HG03342 (cell line): ENCODE measurements at regions not wholly inside any gene's neighbourhood (a gene's known extent, or its start where the extent isn't known, plus 50 kb on each side); places are given as distances from the start of the nearest gene placed in this dataset.
"Not testable (repeated sequence)": the region's sequence is repeated elsewhere in the genome, so short reads cannot be mapped to it uniquely, and the experiment has no call there.

Experiments
- ATAC-seq: cut with Tn5 transposase; IDR thresholded peaks from one replicate; pipeline ENCODE4 v1.9.1; 2021; ENCODE audit warnings: mild to moderate bottlenecking, moderate library complexity; ENCODE audit not compliant: unreplicated experiment

DNA sequence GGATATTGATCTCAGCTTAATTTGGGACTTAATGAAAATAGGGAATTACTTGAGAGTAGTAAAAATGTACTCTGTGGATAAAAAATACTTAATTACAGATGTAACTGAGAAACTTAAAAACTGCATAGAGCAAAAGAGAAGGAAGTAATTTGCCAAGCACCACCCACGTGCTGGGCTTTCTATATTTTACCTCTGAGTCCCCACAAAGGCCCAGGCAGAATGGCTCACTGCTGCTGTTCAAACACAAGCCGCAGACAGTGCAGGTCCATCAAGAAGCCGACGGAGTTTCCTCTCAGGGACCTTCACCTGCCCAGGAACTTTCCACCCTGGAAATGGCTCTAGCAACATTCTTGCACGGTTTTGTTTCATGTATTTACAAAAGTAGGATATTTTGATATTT lies 77.2 kb upstream of the TRPM1 start:
- no peak for ATAC-seq

DNA sequence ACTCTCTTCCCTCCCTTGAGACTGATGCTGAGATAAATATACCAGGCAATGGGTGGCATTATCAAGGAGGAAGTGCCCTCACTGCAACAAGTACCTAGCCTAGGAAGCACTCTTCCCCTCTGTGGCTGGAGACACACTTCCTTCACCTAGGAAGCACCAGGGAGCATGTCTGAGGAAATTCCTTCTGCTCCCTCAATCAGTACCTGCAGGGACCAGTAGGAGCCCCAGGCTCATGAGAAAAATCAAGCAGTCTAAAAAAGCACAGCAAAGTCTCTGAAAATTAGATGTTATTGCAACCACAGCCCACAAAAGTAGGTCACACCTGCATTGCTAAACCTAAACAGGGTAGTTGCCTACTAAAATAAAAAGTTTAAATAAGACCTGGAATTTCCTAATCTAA lies 78.2 kb upstream of the TRPM1 start:
- no peak for ATAC-seq

DNA sequence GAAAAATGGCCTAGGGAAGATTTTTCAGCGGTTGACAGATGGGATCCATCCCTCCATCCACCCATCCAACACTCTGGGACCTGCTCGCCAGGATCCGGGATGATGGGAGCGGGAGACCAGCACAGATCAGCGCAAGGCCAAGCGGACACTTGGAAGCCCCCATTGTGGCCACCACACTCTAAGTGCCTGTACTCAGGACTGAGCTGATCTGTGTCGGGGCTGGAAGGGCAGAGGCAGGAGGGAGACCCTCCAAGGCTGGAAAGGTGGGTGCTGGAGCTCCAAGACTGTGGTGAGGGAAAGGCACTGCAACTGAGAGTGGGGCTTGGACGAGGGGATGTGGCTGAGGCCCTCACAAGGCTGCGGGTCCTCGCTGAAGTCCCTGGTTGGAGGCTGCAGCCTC lies 91.8 kb upstream of the TRPM1 start:
- no peak for ATAC-seq

DNA sequence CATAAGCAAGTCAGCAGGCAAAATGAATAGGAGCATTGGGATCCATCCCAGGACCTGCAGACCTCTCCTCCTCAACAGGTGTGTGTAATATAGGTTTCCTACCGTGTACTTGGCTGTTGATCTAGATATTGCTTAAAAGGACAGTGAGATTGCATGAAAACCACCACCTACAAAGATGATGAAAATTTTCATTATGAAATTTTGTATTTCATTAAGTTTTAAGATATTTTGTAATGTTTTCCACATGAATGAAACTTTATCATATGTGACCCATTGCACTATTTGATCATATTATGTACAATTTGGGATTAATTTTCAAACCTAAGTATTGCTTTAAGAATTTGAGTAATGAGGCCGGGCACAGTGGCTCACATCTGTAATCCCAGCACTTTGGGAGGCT lies 94.3 kb upstream of the TRPM1 start:
- no peak for ATAC-seq

DNA sequence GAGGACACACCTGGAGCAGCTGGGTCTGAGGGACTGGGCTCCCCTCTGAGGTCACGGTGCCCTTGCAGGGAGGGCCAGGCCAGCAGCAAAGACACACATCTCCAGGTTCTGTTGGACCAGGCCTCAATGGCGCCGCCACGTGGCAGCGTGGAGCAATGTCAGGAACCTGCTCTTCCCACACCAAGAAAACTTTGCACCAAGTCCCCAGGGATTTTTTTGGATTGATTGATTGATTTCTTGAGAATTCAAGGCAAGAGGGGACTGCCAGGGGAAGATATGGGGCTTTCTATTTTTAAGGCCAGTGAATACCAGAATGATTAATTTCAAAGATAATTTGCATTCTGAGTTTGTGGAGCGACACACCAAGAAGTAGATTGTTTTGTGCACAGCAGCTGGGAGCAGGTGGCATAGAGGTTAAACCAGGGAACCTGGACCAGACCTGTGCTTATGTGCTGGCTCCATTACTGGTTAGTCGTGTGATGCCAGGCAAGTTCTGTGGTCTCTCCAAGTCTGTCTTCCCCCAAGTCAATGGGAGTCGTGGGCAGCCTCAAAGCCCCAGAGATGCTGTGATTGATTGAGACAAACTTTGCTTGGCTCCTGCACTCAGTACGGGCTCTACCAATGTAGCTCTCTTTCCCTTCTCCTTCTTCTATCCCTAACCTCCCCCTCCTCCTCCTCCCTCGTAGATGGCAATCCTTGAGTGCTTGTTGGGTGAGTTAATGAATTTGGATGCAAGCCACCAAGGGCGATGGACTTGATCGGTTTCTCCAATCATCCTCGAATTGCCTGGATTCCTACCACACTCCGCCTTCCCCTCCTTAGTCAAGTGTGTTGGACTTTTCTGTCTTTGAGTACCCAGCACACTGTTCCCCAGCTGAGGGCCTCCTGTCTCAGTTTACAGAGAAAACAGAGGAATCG lies 96.2 kb upstream of the TRPM1 start:
- no peak for ATAC-seq

DNA sequence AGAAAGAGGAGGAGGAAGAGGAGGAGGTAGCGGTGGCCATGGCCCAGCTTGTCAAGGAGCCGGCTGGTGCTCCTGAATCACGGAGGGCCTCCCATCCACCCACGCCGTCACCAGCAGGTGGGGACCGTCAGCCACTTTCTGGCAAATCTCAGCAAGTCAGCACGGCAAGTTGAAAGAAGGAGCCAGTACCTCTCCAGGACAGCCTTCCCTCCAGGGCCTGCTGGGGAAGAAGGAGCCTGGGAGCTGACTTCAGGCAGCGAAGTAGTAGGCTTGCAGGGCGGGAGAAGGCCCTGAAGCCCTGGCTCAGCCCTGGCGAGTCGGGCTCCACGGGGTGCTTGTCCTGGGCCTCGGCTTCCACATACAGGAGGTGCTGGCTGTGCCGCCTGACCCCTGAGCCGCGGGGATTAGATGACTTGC lies 99.2 kb upstream of the TRPM1 start:
- ATAC-seq = no peak

DNA sequence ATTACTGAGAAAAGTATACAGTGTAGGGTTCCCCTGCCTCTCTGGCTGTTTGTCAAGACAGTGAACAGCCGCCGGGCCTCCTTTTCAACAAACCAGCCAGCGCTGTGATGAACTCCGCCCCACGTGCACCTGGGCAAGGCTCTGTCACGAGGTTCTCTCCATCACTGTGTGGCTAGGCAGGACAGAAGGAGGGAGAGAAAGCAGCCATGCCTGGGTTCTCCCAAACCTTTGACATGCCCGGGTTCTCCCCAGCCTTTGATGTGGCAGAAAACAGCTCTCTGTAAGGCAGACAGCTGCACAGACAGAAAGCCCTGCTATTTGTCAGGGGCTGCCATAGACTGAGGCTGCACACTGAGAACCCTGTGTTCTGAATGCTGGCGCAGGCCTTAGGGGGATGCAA lies 101.4 kb upstream of the TRPM1 start:
- no peak for ATAC-seq

DNA sequence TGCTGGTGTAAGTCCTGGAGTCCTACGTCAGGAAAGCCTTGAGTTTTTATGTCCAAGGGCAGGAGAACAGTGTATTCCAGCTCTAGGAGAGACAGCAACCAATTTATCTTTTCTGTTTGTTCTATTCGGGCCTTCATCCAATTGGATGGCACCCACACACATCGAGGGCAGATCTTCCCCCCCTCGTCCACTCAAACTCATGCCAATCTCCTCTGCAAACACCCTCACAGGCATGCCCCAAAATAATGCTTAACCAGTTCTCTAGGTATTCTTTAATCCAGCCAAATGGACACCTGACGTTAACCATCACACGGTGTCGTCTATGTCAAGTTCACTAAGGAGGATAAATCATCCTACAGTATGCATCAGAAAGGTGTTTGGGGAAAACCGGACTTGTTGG lies 102.5 kb upstream of the TRPM1 start:
- ATAC-seq = no peak

DNA sequence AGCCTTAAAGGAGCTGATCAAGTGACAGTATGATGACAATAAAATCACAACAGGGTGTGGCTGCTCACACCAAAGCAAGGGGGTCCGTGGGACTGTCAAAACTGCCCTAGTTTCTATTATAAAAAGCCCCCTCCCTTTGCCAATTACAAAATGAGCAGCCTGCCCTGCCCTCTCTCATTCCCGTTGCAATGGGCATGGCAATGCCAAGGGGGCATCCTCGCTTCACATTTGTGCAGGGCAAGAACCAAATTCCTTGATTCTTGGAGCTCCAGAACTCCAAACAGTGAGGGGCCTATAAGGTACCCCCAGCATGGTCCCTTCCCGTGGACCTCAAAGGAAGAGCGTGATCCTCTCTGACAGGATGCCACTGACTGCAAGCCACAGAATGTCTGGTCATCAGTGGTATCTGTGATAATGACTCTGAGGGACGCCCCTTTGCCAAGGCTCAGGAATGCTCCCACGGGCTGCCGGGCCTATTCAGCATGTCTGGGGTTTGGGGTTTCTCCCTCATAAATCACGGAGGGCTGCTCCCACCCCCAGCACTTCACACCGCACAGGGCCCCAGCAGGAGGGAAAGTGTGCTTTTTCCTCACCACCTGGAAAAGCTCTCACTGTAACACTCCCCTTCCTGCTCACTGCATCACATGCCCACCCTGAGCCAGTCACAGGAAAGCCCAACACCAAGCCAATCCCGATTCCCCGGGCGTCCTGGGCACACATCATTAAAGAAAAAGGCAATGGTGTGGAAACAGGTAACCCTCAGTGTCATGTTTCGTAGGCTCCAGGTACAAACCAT lies 105.1 kb upstream of the TRPM1 start:
- ATAC-seq = no peak

DNA sequence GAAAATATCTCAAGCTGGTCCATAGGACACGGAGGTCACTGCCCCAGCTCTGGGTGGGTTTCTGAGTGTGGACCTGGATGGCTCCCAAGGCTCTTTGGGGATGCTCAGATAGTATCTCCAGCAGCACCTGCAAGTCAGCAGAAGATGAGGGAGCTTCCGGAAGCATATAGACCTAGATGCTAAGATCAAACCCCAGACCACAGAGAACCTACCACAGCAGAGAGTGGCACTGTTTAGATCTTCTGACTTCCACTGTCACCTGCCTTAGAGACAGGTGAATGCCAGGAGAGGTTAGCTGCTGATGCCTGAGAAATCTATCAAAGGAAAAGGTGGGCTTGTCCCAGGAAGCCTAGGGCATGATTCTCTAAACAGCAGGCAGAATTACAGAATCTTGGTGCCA lies 105.7 kb upstream of the TRPM1 start:
- ATAC-seq = no peak

DNA sequence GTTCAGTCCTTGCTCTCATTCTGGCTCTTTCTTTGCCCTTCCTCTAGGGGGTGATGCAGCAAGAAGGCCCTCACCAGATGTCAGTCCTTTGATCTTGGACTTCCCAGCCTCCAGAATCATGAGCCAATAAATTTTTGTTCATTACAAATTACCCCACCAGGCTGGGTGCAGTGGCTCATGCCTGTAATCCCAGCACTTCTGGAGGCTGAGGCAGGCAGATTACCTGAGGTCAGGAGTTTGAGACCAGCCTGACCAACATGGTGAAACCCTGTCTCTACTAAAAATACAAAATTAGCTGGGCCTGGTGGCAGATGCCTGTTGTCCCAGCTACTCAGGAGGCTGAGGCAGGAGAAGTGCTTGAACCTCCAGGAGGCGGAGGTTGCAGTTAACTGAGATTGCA lies 106.3 kb upstream of the TRPM1 start:
- ATAC-seq = not testable (repeated sequence)

DNA sequence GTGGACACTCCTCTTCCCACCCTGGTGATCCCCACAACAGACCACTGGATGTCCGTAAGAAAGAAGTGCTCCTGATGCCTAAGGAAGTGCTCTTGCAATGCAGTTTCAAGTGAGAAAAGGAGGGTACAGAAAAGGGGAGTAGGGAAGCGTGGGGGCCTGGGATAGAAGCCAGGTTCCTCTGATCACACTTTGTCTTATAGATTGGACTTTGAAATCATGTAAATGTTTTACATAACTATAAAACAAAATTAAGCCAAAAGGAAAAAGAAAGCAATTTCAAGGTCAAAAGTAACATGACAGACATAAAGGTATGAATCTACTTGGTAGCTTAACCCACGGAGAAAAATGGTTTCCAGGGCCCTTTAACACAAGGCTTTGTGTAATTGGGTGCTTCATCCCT lies 107.3 kb upstream of the TRPM1 start:
- no peak for ATAC-seq

DNA sequence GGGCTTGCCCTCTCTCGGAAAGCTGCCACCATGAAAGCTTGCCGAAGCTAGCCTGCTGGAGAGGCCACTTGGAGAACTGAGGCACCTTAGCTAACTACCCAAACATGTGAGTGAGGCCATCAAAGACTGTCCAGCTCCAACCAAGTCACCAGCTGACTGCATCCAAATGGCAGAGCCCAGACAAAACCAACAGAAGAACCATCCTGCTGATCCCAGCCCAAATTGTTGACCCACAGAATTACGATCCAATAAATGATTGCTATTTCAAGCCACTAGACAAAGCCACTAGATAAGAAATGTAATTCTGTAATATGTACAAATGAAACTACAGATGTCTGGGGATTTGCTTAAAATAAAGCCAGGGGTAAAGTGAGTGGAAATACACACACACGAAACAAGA lies 109.8 kb upstream of the TRPM1 start:
- no peak for ATAC-seq

DNA sequence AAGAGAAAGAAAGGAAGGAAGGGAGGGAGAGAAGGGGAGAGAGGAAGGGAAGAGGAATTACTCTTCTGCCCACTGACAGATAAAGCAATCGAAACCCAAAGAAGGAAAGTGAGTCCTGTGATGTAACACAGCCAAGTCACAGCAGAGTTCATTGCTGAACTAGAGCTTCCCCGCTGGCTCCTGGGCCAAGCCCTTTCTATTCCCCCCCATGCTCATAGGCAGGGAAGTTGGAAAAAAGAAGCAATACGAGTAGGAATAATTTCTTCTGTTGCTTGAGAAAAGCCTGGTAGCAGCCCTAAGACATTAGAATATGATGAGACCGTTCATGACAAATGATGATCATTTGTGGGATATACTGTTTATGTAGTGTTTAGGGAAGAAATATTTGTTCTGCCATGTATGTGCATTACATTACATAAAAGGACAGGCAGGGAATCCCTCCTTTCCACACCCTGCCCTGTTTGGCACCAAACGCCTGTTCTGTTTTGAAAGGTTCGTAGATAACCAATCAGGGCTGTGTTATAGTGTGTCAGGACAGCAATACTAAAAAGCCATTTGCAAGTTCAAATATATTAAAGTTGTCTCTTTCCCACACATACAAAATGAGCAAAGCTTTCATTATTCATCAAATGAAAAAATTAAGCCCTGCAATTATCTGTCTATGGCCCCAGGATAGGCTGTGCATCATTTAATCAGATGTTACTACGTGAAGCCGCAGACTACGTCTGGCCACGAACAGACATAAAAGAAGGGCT lies 111.0 kb upstream of the TRPM1 start:
- no peak for ATAC-seq

DNA sequence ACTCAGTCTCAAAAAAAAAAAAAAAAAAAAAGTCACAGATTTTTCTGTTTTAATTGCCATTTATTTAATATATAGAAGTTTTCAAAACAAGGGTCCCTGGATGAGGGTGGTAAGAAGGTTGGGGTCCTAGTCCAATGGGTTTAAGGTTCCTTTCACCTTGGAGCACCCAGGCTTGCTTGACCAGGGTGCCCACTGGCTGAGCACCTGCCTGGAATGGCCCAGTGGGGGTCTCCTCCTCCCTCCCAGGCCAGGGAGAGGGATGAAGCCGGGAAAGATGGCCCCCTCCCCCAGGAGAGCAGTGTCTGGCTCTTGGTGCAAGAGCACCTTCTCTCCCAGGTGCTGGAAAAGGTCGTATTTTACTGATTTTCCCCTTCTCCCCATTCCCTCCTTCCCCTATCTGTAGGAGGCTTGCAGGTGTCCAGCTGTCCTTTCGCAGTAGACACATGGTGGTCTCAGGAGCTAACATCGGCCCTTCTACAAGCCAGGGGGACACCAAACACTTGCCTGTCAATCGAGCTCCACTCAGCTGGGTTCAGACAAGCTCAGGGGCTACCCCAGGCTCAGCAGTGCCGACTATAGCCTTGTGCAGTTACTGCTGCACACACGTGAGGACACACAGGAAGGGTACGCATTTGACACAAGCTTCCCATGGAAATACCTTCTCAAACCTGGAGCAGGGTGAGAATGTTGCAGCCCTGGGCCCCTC lies 112.3 kb upstream of the KLF13 start:
- no peak for ATAC-seq

DNA sequence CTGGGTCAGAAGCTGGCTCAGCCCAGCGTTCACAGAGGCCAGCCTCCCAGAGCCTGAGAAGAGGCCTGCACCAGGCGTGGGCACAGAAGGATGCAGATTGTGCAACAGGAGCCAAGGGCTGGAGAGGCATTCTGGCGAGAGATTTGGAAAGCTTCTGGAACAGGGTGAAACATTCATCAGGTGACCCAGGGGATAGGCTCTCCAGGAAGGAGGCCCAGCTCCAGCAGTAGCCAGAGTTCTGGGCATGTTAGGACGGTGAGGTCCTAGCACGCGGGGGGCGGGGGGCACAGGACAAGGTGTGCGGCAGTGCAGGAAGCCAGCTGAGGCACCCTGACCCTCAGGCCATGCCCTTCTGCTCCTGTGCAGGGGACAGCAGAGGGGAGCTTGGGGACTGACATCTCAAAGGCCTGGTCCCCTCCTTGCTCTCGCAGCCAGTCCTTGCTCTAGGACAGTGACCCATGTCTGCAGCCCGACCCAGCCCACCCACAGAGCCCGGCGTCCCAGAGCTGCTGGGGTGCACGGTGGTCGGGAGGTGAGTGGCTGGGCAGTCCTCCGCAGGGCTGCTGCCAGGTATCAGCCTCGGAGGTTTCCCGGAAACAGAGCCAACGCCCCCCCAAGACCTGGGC lies 111.7 kb upstream of the KLF13 start:
- no peak for ATAC-seq

DNA sequence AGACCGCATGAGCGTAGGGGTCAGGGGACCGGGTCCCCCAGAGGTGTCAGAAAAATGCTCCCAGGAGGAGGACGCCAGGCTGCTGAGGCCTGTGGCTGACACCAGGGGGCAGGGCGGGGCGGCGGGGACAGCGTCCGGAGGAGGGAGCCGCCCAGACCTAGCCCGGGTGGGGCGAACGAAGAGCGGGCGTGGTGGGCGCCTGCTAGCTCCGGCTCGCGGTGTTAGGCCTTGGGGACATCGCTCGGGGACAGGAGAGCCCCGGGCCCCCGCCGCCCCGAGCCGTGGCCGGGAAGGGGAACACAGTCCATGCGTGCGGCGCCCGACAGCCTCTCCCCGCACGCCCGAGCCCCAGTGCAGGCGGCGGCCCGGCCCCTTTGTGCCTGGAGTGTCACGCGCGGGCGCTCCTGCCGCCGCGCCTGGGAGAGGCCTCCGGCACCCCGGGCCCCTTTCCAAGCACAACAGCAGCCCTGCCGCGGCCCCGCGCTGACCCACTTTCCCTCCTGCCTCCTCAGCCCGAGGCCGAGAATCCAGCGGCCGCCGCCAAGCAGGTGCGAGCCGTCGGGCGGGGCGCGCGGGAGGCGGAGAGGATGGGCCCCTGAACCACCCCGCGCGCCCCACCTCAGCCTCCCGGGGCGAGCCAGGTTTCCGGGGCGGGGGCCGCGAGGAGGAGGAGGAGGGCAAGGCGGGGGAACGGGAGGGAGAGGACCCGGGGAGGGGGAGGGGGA lies 111.0 kb upstream of the KLF13 start:
- ATAC-seq = peak; percentile 81

DNA sequence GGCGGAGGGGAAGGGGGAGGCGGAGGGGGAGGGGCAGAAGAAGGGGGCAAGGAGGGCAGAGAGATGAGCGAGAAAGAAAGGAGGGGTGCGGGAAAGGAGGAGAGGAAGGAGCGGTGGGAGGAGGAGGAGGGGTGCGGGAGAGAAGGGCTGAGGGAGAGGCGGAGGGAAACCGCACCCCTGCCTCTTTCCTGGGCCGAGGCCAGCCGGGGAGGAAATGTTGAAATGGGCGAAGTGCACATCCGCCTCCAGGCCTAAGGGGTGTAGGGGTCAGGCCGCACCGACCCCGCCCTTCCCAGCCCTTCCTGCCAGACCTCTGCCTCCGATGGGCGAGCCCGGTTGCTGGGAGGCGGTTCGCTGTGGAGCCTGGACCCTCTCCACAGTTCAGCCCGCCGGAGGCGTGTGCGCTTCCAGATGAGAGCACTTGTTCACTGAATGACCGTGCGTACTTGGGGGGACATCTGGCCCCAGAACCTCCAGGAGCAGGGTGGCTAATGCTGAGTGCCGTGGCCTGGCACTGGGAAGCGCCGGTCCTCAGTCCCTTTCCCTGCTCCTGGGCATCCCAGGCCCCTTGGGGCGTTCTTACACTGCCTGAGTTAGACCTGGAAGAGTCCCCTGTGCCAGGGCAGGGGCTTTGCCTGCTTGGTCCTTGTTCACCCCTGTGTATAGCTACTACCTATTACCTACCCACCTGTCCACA lies 110.3 kb upstream of the KLF13 start:
- ATAC-seq = peak; percentile 36

DNA sequence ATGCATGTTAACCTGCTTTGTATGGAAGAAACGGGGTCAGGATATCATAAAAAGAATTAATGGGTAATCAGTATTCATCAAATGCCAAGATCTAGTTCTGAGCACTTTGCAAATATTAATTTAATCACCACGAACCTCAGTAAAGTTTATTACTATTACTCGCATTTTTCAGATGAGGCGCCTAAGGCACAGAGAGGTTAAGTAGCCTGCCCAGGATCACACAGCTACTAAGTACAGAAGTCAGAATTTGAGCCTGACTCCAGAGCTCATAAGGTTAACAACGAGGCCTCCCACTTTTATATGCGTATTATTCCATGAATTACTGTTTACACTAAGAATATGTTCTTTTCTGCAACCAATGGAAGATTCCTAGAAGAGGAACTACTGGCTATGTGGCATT lies 109.6 kb upstream of the KLF13 start:
- no peak for ATAC-seq
